Fibroblast of mammary gland (primary cell): ENCODE measurements at regions not wholly inside any gene's neighbourhood (a gene's known extent, or its start where the extent isn't known, plus 50 kb on each side); places are given as distances from the start of the nearest gene placed in this dataset.

Experiments used
- DNase-seq: peaks from one replicate; pipeline ENCODE4 v3.0.0-alpha.2; 2010; ENCODE audit warnings: low read depth
- H3K4me3 ChIP-seq: 2 replicates; pipeline ENCODE4 v1.5.1; 2011; ENCODE audit warnings: low read depth, mild to moderate bottlenecking, low read length, moderate library complexity; ENCODE audit not compliant: control insufficient read depth
- TF ChIP-seq, protein P1 (sequence below): conservative IDR thresholded peaks from 2 replicates; pipeline ENCODE4 v1.5.1; 2011; ENCODE audit warnings: low read depth, low read length, inconsistent platforms; ENCODE audit not compliant: control insufficient read depth, insufficient read depth

DNA sequence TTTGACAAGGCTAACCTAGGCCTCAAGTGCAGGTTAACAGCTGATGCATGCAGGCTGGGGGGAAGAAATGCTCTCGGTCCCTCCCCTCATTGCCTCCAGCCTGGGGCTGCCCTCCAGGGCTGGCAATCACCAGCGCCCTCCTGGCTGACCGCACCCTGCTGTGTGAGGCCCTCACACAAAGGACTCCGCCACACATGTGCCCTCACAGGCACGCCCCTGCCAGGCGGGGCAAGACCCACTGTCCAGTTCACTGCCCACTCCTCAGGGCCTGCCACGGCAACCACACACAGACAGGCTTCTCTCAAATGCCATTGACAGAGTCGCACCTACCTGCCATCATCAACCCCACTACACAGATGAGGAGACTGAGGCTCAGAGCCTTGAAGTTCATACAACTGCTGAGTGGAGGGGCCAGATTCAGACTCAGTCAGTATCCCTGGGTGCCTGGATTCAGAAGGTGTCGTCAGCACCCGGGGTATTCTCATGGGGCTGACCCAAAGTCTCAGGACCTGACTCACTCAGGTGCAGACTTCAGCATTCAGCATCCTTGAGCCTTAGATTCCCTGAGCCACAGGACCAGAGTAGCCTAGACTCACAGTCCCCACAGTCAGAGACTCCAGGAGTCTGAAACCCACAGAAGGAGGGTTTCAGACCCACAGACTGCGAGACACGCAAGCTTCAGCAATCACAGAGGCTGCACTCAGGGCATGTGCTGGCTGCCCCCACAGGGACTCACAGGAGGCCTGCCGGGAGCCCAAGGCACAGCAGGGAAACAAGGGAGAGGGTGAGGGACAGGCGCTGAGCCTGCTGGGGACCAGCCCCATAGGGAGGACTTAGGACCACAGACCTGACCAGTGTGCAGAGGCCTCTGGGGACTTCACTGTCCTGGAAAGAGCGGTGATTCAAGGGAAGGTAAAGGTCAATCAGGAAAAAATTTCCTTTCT lies 458.0 kb downstream of the MATN1 start:
- no peak for DNase-seq
- H3K4me3 ChIP-seq = no peak overlapping the region
- TF ChIP-seq, protein P1, sequence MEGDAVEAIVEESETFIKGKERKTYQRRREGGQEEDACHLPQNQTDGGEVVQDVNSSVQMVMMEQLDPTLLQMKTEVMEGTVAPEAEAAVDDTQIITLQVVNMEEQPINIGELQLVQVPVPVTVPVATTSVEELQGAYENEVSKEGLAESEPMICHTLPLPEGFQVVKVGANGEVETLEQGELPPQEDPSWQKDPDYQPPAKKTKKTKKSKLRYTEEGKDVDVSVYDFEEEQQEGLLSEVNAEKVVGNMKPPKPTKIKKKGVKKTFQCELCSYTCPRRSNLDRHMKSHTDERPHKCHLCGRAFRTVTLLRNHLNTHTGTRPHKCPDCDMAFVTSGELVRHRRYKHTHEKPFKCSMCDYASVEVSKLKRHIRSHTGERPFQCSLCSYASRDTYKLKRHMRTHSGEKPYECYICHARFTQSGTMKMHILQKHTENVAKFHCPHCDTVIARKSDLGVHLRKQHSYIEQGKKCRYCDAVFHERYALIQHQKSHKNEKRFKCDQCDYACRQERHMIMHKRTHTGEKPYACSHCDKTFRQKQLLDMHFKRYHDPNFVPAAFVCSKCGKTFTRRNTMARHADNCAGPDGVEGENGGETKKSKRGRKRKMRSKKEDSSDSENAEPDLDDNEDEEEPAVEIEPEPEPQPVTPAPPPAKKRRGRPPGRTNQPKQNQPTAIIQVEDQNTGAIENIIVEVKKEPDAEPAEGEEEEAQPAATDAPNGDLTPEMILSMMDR = no peak

DNA sequence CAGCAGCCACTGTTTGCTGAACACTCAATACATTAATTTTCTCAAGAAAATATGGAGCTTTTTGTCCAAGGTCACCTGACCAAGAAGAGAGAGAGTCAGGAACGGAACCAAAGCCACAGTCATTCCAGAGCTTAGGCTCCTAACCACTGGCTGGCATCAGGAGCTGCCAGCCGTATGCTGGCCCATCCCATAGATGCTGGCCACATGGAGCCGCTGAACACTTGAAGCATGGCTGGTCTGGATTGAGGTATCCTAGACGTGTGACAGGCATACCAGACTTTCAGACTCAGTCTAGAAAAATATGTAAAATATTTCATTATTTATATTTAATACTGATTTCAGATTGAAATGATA lies 458.7 kb downstream of the MATN1 start:
- no peak for DNase-seq
- TF ChIP-seq, protein P1 = no peak
- H3K4me3 ChIP-seq = no peak overlapping the region

DNA sequence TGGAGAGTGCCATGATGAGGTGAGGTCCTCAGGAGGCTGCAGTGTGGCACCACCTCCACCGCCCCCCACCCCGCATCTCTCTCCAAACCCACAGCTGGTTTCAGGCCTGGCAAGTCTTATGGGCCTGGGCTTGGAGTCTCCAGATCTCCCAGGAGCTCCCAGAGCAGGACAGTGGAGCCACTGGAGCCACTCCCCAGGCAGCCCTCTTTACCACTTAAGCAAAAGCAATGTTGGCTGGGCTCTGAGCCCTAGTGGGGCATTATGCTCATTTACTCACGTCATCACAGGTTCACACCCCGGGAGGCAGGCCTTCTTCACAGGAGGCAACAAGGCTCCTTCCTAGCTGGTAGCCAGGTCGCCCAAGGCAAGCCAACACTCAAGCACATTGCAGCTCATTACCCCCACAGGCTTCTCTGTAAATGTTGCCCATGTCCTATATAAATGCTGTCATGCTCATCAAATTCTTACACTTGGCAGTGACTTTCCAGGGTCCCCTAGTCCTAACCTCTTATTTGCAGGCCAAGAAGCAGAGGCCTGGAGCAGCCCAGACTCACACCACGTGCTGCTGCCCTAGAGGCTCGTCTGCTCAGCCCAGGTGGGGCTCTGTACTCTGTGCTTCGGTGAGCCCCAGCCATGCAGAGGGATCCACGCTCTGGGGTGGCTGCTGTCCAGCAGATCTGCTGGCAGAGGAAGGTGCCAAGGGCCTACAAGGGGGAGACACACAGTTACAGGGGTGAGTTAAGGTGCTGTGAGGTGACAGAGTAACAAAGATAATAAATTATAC lies 459.3 kb downstream of the MATN1 start:
- TF ChIP-seq, protein P1 = no peak
- DNase-seq = no peak
- H3K4me3 ChIP-seq = no peak overlapping the region

DNA sequence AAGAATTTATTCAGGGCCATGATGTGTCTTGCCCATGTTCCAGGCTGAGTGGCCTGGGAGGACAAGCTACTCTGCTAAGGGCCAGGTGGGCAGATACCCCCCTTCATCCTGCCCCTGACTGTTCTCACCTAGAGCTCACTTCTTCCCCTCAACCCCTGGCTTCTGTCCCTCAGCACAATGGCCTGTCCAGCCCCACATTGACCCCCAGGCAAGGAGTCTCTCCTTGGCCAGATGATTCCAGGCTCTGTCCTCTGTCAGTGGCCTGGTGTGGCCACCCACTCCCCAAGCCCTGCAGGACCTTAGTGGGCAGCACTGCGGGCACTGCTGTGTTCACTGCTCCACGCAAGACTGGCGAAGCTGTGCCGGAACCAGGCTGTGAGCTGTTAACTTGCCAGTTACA lies 460.0 kb downstream of the MATN1 start:
- TF ChIP-seq, protein P1 = no peak
- no peak overlapping the region for H3K4me3 ChIP-seq
- no peak for DNase-seq

DNA sequence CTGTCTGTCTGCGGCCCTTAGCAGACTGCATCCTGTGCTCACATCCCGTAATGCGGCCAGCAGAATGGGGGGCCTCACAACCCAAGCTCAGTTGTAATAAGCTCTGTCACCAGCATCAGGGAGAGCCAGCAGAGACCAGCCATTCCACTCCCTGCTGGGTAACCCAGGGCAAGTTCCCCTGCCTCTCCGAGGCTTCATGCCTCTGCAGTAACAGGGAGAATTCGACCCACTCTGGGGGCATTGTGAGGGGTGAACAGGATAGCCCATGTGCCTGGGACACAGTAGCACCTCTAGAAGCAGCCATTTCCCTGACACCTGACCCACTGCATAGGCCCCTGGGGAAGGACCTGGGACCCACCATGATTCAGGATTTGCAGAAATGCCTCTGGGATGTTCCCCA lies 461.2 kb downstream of the MATN1 start:
- no peak for DNase-seq
- no peak overlapping the region for H3K4me3 ChIP-seq
- TF ChIP-seq, protein P1 = no peak

DNA sequence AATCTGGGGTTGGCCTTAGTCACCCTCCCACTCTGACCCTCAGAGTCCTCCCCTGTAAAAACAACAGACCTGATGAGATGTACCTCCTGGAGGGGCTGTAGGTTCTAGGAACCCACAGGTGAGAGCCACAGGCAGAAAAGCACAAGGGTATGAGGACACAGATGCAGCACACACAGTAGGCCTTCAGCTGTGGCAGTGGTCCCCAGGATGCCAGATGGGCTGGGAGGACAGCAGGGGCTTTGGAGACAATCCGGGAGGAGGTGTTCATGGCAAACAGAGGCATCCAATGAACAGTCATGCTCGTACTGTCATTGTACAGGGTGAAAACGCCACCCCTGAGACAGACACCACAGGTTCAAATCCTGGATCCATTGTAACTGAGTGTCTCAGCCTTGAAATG lies 463.1 kb downstream of the MATN1 start:
- TF ChIP-seq, protein P1 = no peak

More for the DNA sequence above, 463.1 kb downstream of the MATN1 start:
- no peak for DNase-seq
- H3K4me3 ChIP-seq = no peak overlapping the region
